ENCODE measurements at regions not wholly inside any gene's neighbourhood (a gene's known extent, or its start where the extent isn't known, plus 50 kb on each side); places are given as distances from the start of the nearest gene placed in this dataset.
A peak's percentile ranks its signal among the peaks of the same experiment; 100 is the strongest.

DNA sequence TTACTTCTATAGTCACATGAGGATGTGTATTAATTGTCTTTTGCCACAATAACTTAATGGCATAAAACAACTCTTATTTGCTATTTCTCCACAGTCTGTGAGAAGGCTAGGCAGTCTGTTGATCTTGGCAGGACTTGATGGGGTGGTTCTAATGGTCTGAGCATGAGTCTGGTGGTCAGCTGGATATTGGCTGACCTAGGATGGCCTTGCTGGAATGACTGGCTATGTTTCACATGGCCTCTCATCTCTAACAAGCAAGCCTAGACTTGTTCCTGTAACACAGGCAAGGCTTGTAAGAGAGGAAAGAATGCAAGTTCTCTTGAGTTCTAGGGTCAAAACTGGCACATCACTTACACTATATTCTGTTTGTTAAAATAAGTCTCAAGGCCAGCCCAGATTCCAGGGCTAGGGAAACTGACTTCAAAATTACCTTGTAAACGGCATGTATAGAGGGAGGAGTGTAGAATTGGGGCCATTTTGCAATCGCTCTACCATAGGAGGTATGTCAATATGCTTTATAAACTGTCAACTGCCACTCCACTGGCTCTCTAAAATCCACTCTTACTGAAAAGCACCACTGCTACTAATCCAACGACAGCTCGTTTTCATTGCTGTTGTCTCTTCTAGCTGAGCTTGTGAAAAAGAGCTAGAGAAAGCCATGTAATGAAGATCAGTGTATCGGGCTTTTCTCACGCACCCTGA lies 325.0 kb upstream of the PKDCC start:
- no peak for DNase-seq

DNA sequence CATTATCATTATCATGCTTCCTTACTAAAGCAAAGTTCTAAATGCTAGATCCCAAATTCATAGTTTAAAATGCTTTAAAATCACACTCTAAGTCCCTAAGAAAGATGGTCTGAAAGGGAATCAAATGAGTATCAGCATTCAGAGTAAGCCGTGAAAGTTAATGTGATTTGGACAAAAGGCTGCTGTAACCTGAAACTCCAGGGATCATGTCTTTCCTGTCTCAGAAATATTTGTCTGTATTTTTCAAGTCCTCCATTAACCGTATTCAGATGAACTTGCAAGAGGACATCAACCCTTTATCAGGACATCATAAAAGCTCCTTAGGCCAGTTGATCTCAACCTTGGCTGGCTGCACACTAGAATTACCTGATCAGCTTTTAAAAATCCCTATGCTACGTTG lies 324.3 kb upstream of the PKDCC start:
- DNase-seq: no peak

DNA sequence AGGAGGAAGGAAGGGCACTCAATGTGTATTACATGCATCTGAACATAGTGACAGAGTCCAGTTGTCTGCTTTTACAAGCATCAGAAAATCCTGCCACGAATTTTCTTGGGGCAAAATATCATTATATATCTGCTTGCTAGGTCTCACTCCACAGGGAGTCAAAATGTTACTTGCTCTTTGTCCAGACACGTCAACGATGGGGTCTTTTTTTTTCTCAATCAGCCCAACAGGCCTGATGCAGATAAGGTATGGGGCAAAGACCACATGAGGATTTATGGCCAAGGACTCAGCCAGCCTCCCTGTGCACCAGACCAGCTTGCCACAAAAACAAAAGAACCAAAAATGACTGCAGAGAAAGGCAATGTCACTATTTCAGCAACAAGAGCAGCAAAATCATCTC lies 323.4 kb upstream of the PKDCC start:
- no peak for DNase-seq

DNA sequence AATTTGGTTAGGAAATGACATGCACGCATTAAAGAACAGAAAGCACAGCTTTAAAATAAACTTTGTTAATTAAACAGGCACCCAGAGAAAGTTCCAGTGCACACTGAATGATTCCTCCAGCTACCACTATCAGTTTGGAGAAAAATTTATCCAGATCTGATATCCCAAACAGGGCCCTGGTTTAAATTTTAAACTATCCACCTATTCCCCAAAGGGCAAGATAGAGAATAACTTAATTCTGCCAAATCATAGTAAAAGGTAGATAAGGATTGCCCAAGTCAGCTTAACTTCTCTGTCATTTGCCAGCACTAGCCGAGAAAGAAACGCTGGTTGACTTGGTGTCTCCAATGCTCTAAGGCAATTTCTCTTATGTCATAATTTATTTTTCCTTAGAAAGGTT lies 321.9 kb upstream of the PKDCC start:
- DNase-seq: no peak

GRCh38 chr2:41726364-41726763 lies 321.5 kb upstream of the PKDCC start:
- no peak for DNase-seq

DNA sequence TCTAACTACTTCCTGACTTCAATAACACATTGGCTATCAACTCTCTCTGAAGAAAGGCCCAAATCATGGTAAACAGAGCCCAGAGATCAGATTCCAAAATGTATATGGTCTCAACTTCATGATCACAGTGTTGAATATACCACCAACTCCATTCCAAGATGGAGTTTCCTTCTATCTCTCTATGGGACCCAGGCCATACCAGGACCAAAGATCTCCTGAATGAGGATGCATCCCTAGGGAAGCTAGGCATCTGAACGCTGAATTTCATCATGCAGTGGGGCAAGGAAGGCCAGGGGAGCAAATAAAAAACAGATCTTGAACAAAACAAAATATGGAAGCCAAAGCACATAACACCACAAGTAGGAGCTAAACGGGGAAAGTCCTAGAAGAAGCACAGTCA lies 320.7 kb upstream of the PKDCC start:
- no peak for DNase-seq

DNA sequence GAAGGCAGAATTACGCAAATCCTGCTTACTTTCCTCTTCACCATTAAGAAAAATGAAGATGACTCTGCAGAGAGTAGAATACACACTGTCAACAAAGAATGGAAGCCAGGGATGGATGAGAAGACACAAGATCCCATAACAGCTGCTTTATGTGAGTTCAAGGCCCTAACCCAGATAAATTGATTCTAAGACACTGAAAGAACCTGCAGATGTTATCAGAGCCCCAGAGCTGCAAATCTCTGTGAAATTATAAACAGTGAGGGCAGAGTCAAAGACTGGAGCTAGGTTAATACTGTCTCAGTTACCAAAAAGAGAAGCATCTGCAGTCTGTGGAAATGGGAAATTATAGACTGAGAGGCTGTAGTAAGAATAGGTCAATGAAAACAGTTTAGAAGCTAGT lies 320.1 kb upstream of the PKDCC start:
- DNase-seq: no peak

DNA sequence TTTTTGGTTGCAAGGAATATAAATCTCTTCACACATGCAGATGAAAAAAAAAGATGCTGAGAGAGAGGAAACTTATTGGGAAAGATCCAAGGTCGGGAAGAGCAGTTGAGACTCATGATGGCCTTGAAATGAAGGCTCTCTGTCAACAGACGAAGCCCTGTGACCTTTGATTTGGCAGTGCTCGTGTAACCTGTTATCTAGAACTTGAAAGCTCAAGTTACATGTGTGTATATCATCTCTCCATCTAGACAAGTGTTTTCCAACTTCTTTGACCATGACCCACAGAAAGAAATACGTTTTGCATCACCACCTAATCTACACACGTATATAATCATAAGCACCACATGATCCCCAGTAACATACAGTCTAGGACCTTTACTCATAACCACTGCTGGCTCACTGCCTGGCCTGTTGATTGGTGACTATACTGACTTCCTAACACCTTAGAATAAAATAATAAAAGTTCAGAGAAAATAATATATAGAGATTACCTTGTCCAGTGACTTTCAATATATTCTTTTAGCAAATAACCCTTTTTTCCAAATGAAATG lies 319.0 kb upstream of the PKDCC start:
- no peak for DNase-seq

GRCh38 chr2:41729800-41730364 lies 317.9 kb upstream of the PKDCC start:
- DNase-seq: no peak

DNA sequence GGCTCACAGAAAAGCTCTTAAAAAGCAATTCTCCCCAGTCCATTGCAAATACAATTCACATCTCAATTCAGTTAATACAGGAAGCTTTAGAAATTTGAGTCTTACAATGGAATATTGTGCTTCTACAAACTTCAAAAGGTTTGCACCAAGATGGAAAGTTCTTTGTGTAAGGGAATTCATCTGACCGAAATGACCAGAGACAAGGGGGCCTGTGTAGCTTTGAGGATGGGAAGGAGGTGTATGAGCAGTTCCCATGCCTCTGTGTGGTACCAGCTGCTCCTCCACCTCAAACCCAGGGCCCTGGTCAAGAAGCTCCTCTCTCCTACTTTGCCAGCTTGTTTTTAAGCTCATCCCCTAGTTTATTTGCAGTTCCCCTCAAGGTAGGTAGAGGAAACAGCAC lies 312.8 kb upstream of the PKDCC start:
- no peak for DNase-seq

GRCh38 chr2:41735476-41735875 lies 312.3 kb upstream of the PKDCC start:
- DNase-seq: peak in 1 of 3 donors; percentile 59

- peak in 1 of 3 donors; percentile 28 for DNase-seq
These were observed 311.7 kb upstream of the PKDCC start for GRCh38 chr2:41736105-41736567.

DNA sequence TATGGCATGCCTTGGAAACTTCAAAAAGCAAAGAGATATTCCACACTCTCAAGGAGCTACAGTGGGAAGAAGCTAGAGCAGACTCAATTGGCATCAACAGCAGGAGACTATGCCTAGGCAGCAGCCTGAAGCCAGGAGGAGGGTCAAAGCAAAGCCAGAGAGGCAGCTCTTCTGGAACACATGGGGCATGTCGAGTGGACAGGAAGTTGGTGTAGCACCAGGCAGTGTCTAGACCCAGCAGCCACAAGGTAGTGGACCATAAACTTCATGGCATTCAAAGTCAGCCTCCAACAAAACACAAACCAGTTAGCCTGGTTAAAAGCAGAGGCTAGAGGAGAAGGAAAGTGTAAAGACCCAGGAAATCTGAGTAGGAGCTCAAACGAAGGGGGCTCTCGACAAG lies 311.2 kb upstream of the PKDCC start:
- peak in 1 of 3 donors; percentile 21 for DNase-seq

- peak in 2 of 3 donors; percentile 22 to 50 for DNase-seq
These were observed 309.9 kb upstream of the PKDCC start for GRCh38 chr2:41737888-41738287.

DNA sequence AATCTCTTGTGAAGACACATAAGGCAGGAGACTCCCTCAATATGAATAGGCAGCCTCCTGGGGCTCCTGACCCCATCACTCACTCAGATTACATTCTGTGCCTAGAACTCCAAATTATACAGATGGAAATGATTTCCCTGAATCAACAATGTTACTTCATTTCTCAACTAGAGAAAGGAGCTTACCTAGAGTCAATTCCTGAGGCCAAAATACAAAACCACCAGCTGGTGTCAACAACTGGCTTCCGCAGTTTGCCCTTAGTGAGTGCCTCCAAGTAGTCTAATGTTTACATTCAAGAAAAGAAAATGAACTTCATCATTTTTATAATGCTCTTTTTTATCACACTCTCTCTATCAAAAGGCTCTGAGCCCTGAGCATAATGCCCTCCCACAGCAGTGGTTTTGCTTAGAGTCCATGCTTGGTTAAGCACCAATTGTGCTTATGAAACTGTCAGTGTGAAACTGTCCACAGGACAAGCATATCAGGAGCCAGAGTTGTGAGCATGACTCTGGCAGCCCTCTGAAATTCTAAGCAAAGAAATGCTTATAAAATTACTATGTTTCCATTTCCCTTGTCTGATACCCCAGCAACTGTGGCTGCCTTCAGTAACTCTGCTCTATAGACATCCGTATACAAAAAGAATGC lies 305.7 kb upstream of the PKDCC start:
- peak in 1 of 3 donors; percentile 44 for DNase-seq

DNA sequence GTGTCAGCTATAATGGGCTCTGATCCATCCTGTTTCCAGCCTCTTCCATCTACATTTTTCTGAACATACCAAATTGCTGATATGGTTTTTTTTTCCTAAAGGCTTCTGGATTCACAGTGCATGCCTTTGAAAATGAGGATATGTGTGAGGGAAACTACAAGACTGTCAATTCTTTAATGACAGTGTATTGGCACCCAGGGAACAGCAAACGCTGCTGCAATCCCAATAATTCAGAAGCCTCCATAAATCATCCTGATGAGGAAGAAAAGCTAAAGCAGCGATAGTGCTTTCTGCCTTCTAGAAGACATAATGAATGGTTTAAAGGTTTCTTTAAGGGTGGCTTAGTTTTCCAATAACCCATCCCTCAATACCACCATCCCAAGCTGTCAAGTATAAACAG lies 304.5 kb upstream of the PKDCC start:
- no peak for DNase-seq

DNA sequence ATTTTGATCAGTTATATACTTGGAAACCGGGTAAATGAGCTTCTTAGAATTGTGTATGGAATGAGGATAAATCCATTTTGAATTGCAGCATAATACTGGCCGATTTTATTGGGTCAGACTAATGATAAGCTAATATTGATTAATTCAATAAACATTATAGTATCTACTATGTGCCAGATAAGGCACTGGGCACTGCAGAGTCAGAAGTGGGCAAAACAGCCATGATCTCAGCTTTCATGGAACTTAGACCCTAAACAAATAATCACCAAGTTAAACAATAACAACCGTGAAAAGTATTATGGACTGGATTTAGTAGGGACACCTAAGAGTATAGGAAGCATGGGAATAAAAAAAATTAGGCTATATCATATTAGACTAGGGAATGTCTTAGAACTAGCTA lies 297.0 kb upstream of the PKDCC start:
- no peak for DNase-seq

DNA sequence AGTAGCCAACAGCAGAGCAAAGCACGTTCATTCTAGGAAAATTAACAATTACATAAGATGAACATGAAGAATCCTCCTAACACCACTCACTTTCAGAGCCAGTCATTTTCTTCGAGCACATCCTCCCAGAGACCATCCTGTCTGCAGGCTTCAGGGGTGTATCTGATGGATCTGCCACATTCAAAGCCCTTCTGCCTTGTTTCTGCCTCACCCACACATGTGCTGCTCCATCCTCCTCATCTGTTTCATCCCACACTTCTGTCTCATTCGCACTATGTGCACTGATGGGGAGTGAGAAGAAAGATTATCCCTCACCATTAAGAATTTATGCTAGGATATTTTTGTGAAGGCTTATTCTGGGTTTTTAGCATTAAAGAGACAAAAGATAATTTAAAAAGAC lies 287.9 kb upstream of the PKDCC start:
- no peak for DNase-seq

GRCh38 chr2:41763141-41763540 lies 284.7 kb upstream of the PKDCC start:
- no peak for DNase-seq

GRCh38 chr2:41764131-41764530 lies 283.7 kb upstream of the PKDCC start:
- DNase-seq: peak; percentile 40 to 73 (median 67)

GRCh38 chr2:41764919-41765318 lies 282.9 kb upstream of the PKDCC start:
- DNase-seq: no peak

- peak in 1 of 3 donors; percentile 55 for DNase-seq
These were observed 279.5 kb upstream of the PKDCC start for GRCh38 chr2:41768310-41768709.

- DNase-seq: no peak
These were observed 276.1 kb upstream of the PKDCC start for GRCh38 chr2:41771710-41772109.
